Thyroid gland (tissue), 4 donors: ENCODE measurements at regions not wholly inside any gene's neighbourhood (a gene's known extent, or its start where the extent isn't known, plus 50 kb on each side); places are given as distances from the start of the nearest gene placed in this dataset.

Experiments
- DNase-seq, 2 donors: peaks; one replicate each; pipeline ENCODE4 v3.0.0-alpha.2; 2019
- H3K27ac ChIP-seq, 3 donors: fragments of 200-600 bp; sonication (generic); 1 replicate in 2 of 3; 2 replicates in 1 of 3; pipeline ENCODE4 v1.5.1; 2016 to 2019; ENCODE audit warnings: mild to moderate bottlenecking in 1 of 3, moderate library complexity in 1 of 3
- H3K27me3 ChIP-seq: fragments of 200-600 bp; sonication (generic); one replicate; pipeline ENCODE4 v1.5.1; 2019
- H3K36me3 ChIP-seq, 2 donors: fragments of 200-600 bp; sonication (generic); one replicate each; pipeline ENCODE4 v1.5.1; 2016 to 2019
- H3K4me1 ChIP-seq, 2 donors: fragments of 200-600 bp; sonication (generic); one replicate each; pipeline ENCODE4 v1.5.1; 2017 to 2019
- H3K4me3 ChIP-seq, 3 donors: fragments of 200-600 bp; sonication (generic); replicated peaks in 1 of 3; 1 replicate in 2 of 3; 2 replicates in 1 of 3; pipeline ENCODE4 v1.5.1; 2016; ENCODE audit warnings: mild to moderate bottlenecking in 1 of 3
- H3K9me3 ChIP-seq: fragments of 200-600 bp; sonication (generic); one replicate; pipeline ENCODE4 v1.5.1; 2017
- CTCF ChIP-seq, 6 experiments: fragments of 200-600 bp in 3 of 6; fragments of 450-650 bp in 3 of 6; sonication (generic) in 3 of 6; IDR thresholded peaks; one replicate each; pipeline ENCODE4 v1.5.1; 2016 to 2019; ENCODE audit warnings: antibody characterized with exemption in 6 of 6, mild to moderate bottlenecking in 2 of 6, inconsistent platforms in 1 of 6, moderate library complexity in 1 of 6
- POLR2A ChIP-seq, 2 donors: fragments of 450-650 bp; IDR thresholded peaks; one replicate each; pipeline ENCODE4 v1.6.1; 2017; ENCODE audit warnings: antibody characterized with exemption in 2 of 2, mild to moderate bottlenecking in 2 of 2, moderate library complexity in 1 of 2
- WGBS, 2 donors: methylation state at CpG; one replicate each; pipeline ENCODE4 v1.1.5; 2017; 5-methylcytosine and 5-hydroxymethylcytosine counted together
- intact Hi-C: fragments of 100-400 bp; cut with DNase I; formaldehyde crosslinking; loops from one replicate; pipeline ENCODE4 v1.15.1; 2023

DNA sequence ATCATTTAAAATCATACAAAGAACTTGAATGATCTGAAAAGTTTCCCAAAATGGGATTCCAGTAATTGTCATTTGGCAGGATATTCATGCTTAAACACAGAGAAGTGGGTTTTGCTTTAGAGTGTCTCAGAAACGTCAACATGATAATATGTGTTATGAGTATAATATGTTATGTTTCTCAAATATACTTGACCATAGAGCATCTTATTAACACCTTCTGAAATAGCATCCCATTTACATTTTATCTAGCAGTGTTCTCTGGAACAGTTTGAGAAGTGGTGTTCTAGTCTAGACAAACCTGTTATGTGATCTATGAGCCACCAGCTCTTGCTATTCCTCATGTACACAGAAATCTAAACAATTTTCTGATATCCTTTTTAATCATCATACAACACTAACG lies 588.8 kb upstream of the PBX1 start:
- 73 to 78% methylated on average over 2 of the region's 2 CpGs for WGBS, 2 donors
- no peak for TF ChIP-seq CTCF (IDR thresholded peaks at IDR 0.05)
- no peak for TF ChIP-seq POLR2A (IDR thresholded peaks at IDR 0.05)
- H3K9me3 ChIP-seq = no peaks in the 10 kb centered on the region
- no peaks in the 10 kb centered on the region for H3K4me1 ChIP-seq
- no peak for DNase-seq
- no peak overlapping the region for H3K4me3 ChIP-seq
- H3K27me3 ChIP-seq = no peaks in the 10 kb centered on the region
- intact Hi-C loops = no loop called here
- H3K27ac ChIP-seq = no peak overlapping the region
- no peaks in the 10 kb centered on the region for H3K36me3 ChIP-seq

- Histone ChIP-seq H3K36me3 (no peaks in the 10 kb centered on the region), H3K4me1 (no peaks in the 10 kb centered on the region), H3K27me3 (no peaks in the 10 kb centered on the region), H3K9me3 (no peaks in the 10 kb centered on the region), H3K27ac (no peak overlapping the region), H3K4me3 (no peak overlapping the region)
- TF ChIP-seq POLR2A (IDR thresholded peaks at IDR 0.05) = no peak
- no peak for TF ChIP-seq CTCF (IDR thresholded peaks at IDR 0.05)
- DNase-seq = no peak
- WGBS, 2 donors = 65 to 76% methylated on average over 4 of the region's 4 CpGs
- intact Hi-C loops = no loop called here
Measured at GRCh38 chr1:163970699-163971098, 588.3 kb upstream of the PBX1 start.

GRCh38 chr1:163973586-163973985 lies 585.4 kb upstream of the PBX1 start:
- Histone ChIP-seq H3K9me3 (no peaks in the 10 kb centered on the region), H3K36me3 (no peaks in the 10 kb centered on the region), H3K4me1 (no peaks in the 10 kb centered on the region), H3K27me3 (no peaks in the 10 kb centered on the region), H3K4me3 (no peak overlapping the region), H3K27ac (no peak overlapping the region)
- TF ChIP-seq POLR2A (IDR thresholded peaks at IDR 0.05) (no peak), CTCF (IDR thresholded peaks at IDR 0.05) (no peak)
- no peak for DNase-seq
- intact Hi-C loops = no loop called here

GRCh38 chr1:163974120-163974519 lies 584.9 kb upstream of the PBX1 start:
- Histone ChIP-seq H3K4me1 (no peaks in the 10 kb centered on the region), H3K9me3 (no peaks in the 10 kb centered on the region), H3K27me3 (no peaks in the 10 kb centered on the region), H3K36me3 (no peaks in the 10 kb centered on the region), H3K4me3 (no peak overlapping the region), H3K27ac (no peak overlapping the region)
- no peak for DNase-seq
- TF ChIP-seq CTCF (IDR thresholded peaks at IDR 0.05) (no peak), POLR2A (IDR thresholded peaks at IDR 0.05) (no peak)
- WGBS, 2 donors = 77 to 83% methylated on average over 2 of the region's 2 CpGs
- intact Hi-C loops = no loop called here

GRCh38 chr1:163980394-163980793 lies 578.6 kb upstream of the PBX1 start:
- intact Hi-C loops = no loop called here
- Histone ChIP-seq H3K27ac (no peak overlapping the region), H3K4me3 (no peak overlapping the region), H3K36me3 (no peaks in the 10 kb centered on the region), H3K4me1 (no peaks in the 10 kb centered on the region), H3K27me3 (no peaks in the 10 kb centered on the region), H3K9me3 (no peaks in the 10 kb centered on the region)
- 67 to 68% methylated on average over 1 of the region's 1 CpG for WGBS, 2 donors
- no peak for DNase-seq
- TF ChIP-seq POLR2A (IDR thresholded peaks at IDR 0.05) = no peak
- TF ChIP-seq CTCF (IDR thresholded peaks at IDR 0.05) = no peak
